Osteocyte (in vitro differentiated cells): ENCODE measurements at regions not wholly inside any gene's neighbourhood (a gene's known extent, or its start where the extent isn't known, plus 50 kb on each side); places are given as distances from the start of the nearest gene placed in this dataset.

Experiments used
- DNase-seq: peaks from one replicate; pipeline ENCODE4 v3.0.0; 2021; ENCODE audit warnings: mixed read lengths; ENCODE audit not compliant: unreplicated experiment; ENCODE audit errors: extremely low spot score
- H3K27ac Mint-ChIP-seq: one replicate; pipeline ENCODE4 v1.8.0; 2021; ENCODE audit warnings: mild to moderate bottlenecking, mixed read lengths; ENCODE audit not compliant: unreplicated experiment
- H3K27me3 Mint-ChIP-seq: one replicate; pipeline ENCODE4 v1.8.0; 2021; ENCODE audit warnings: mixed read lengths; ENCODE audit not compliant: unreplicated experiment
- H3K36me3 Mint-ChIP-seq: one replicate; pipeline ENCODE4 v1.8.0; 2021; ENCODE audit warnings: mixed read lengths; ENCODE audit not compliant: unreplicated experiment
- H3K4me1 Mint-ChIP-seq: one replicate; pipeline ENCODE4 v1.8.0; 2021; ENCODE audit warnings: mixed read lengths; ENCODE audit not compliant: unreplicated experiment
- H3K4me3 Mint-ChIP-seq: one replicate; pipeline ENCODE4 v1.8.0; 2021; ENCODE audit warnings: mild to moderate bottlenecking, moderate library complexity, mixed read lengths; ENCODE audit not compliant: unreplicated experiment
- H3K9me3 Mint-ChIP-seq: one replicate; pipeline ENCODE4 v1.8.0; 2021; ENCODE audit warnings: mixed read lengths; ENCODE audit not compliant: unreplicated experiment
- CTCF ChIP-seq: fragments of 200-600 bp; sonication (generic); IDR thresholded peaks from 2 replicates; pipeline ENCODE4 v1.5.0; 2021; ENCODE audit warnings: antibody characterized with exemption, mild to moderate bottlenecking, moderate library complexity

- H3K9me3 Mint-ChIP-seq, result peaks cover 15% of the 10 kb centered on the region
- H3K27me3 Mint-ChIP-seq, result no peaks in the 10 kb centered on the region
- DNase-seq, result peak; percentile 70
- no peaks in the 10 kb centered on the region for H3K36me3 Mint-ChIP-seq
- H3K4me3 Mint-ChIP-seq, result no peak overlapping the region
- no peak overlapping the region for H3K27ac Mint-ChIP-seq
- no peak for TF ChIP-seq CTCF
- no peaks in the 10 kb centered on the region for H3K4me1 Mint-ChIP-seq
Observed at GRCh38 chr7:156162451-156162850, 350.2 kb upstream of the SHH start.

GRCh38 chr7:156160811-156161210 is 348.5 kb upstream of the SHH start:
- Mint-ChIP-seq H3K27ac (no peak overlapping the region), H3K27me3 (no peaks in the 10 kb centered on the region), H3K9me3 (peaks cover 22% of the 10 kb centered on the region), H3K4me3 (no peak overlapping the region), H3K4me1 (no peaks in the 10 kb centered on the region), H3K36me3 (no peaks in the 10 kb centered on the region)
- TF ChIP-seq CTCF, result no peak
- peak; percentile 69 for DNase-seq

GRCh38 chr7:156158693-156159092 is 346.4 kb upstream of the SHH start:
- H3K36me3 Mint-ChIP-seq, result no peaks in the 10 kb centered on the region
- TF ChIP-seq CTCF, result no peak
- no peaks in the 10 kb centered on the region for H3K4me1 Mint-ChIP-seq
- no peaks in the 10 kb centered on the region for H3K27me3 Mint-ChIP-seq
- H3K4me3 Mint-ChIP-seq, result no peak overlapping the region
- no peak overlapping the region for H3K27ac Mint-ChIP-seq
- DNase-seq, result peak; percentile 46
- peaks cover 22% of the 10 kb centered on the region for H3K9me3 Mint-ChIP-seq

DNA sequence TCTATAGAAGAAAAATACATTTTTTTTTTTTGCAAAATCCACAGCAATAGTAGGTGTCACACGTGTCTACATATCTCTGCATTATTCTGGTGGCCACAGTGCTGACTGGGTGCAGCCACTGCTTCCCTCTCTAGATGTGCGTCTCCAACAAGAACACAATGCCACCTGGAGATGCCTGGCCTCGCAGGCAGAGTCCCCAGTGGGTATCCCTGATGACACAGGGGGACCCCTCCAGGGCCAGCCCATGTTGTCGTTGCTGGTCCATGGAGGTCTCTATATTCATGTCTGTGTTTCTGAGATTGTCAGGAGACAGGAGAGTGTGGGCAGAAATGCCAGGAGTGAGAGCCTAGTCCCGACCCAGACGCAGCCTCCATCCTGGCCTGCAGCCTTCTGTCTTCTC is 345.9 kb upstream of the SHH start:
- no peaks in the 10 kb centered on the region for H3K27me3 Mint-ChIP-seq
- no peaks in the 10 kb centered on the region for H3K4me1 Mint-ChIP-seq

GRCh38 chr7:156157409-156158012 is 345.2 kb upstream of the SHH start:
- Mint-ChIP-seq H3K9me3 (peaks cover 21% of the 10 kb centered on the region), H3K4me1 (no peaks in the 10 kb centered on the region), H3K27me3 (no peaks in the 10 kb centered on the region), H3K4me3 (no peak overlapping the region), H3K27ac (no peak overlapping the region), H3K36me3 (no peaks in the 10 kb centered on the region)
- TF ChIP-seq CTCF, result no peak
- peak; percentile 82 for DNase-seq

More for the DNA sequence above, 345.9 kb upstream of the SHH start:
- Mint-ChIP-seq H3K4me3 (no peak overlapping the region), H3K27ac (no peak overlapping the region), H3K9me3 (peaks cover 27% of the 10 kb centered on the region), H3K36me3 (no peaks in the 10 kb centered on the region)
- TF ChIP-seq CTCF, result no peak
- DNase-seq, result peak; percentile 82
